Heart left ventricle (tissue), 13 donors: ENCODE measurements at regions not wholly inside any gene's neighbourhood (a gene's known extent, or its start where the extent isn't known, plus 50 kb on each side); places are given as distances from the start of the nearest gene placed in this dataset.
"Not testable (repeated sequence)": the region's sequence is repeated elsewhere in the genome, so short reads cannot be mapped to it uniquely, and the experiment has no call there.

Source experiments
- POLR2A ChIP-seq, 2 donors: fragments of 450-650 bp; IDR thresholded peaks; one replicate each; pipeline ENCODE4 v1.6.1; 2017; ENCODE audit warnings: antibody characterized with exemption in 2 of 2, mild to moderate bottlenecking in 2 of 2, moderate library complexity in 2 of 2
- TF ChIP-seq, protein P1 (sequence below), 12 donors: fragments of 200-600 bp; sonication (generic) in 4 of 12; IDR thresholded peaks; one replicate each; pipeline versions ENCODE4 v1.5.0 to v1.8.0; 2018 to 2022; ENCODE audit warnings: antibody characterized with exemption in 12 of 12, mild to moderate bottlenecking in 5 of 12
- donor health status: ischemic (EF 13 %, LVEDD 7.1; RV severe dilation, severe dysfunction).
- donor health status: DM: no; HTN: yes; CAD: no.
- donor health status: DM: no; HTN: no; CAD: no.
- donor health status: ischemic (EF 25% LVEDD 6.9; RV normal size, moderate dysfunction).
- donor health status: ischemic (EF 25% LVEDD 5.7; RV mildly dilated, moderate dysfunction).
- donor health status: ischemic (EF 35%, LVEDD 5.7; RV mildly dilated, moderate dysfunction).
- donor health status: nonischemic (EF 11% LVEDD 7.7; RV severe dilation, severe dysfunction).
- donor health status: DM: yes; HTN: yes; CAD: no.
- donor health status: PGD.
- donor health status: ischemic (EF 29% LVEDD 5.4; RV normal size, mild dysfunction).
- donor health status: nonischemic (EF 23%, LVEDD 6.1; RV moderate dilation, normal function).

DNA sequence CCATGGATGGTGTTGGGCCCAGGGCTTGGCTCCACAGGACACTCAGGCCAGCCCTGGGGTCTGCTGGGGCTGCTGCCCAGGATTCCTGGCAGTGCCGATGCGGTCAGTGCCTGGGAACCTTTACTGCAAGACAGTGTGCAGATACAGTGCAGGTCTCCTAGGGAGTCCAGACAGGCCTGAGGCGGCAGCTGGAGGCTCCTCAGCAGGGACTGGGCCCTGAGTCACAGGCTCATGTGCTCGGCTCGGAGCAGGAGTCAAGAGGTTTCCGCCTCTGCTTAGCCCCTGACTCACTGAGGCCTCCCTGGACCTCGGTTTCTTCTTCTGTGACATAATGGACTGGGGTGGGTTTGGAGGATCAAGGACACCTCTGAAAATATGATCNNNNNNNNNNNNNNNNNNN lies 3941.6 kb upstream of the TPTE start:
- TF ChIP-seq, protein P1, sequence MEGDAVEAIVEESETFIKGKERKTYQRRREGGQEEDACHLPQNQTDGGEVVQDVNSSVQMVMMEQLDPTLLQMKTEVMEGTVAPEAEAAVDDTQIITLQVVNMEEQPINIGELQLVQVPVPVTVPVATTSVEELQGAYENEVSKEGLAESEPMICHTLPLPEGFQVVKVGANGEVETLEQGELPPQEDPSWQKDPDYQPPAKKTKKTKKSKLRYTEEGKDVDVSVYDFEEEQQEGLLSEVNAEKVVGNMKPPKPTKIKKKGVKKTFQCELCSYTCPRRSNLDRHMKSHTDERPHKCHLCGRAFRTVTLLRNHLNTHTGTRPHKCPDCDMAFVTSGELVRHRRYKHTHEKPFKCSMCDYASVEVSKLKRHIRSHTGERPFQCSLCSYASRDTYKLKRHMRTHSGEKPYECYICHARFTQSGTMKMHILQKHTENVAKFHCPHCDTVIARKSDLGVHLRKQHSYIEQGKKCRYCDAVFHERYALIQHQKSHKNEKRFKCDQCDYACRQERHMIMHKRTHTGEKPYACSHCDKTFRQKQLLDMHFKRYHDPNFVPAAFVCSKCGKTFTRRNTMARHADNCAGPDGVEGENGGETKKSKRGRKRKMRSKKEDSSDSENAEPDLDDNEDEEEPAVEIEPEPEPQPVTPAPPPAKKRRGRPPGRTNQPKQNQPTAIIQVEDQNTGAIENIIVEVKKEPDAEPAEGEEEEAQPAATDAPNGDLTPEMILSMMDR (IDR thresholded peaks at IDR 0.05) = not testable (repeated sequence)
- TF ChIP-seq POLR2A (IDR thresholded peaks at IDR 0.05) = not testable (repeated sequence)
